Lower leg skin (tissue), 4 donors: ENCODE measurements at regions not wholly inside any gene's neighbourhood (a gene's known extent, or its start where the extent isn't known, plus 50 kb on each side); places are given as distances from the start of the nearest gene placed in this dataset.

Experiments used
- DNase-seq, 2 donors: peaks; one replicate each; pipeline ENCODE4 v3.0.0-alpha.2; 2019; ENCODE audit warnings: low spot score in 2 of 2
- H3K4me3 ChIP-seq: fragments of 200-600 bp; sonication (generic); 2 replicates; pipeline ENCODE4 v1.5.1; 2017; ENCODE audit warnings: mild to moderate bottlenecking, low read depth; ENCODE audit not compliant: poor library complexity, severe bottlenecking
- CTCF ChIP-seq, 3 donors: fragments of 450-650 bp; IDR thresholded peaks; one replicate each; pipeline ENCODE4 v1.5.1; 2016; ENCODE audit warnings: antibody characterized with exemption in 3 of 3, mild to moderate bottlenecking in 3 of 3, moderate library complexity in 2 of 3
- POLR2A ChIP-seq, 2 donors: fragments of 450-650 bp; IDR thresholded peaks; one replicate each; pipeline ENCODE4 v1.6.1; 2016 to 2017; ENCODE audit warnings: antibody characterized with exemption in 2 of 2, mild to moderate bottlenecking in 1 of 2, moderate library complexity in 1 of 2
- WGBS, 2 donors: methylation state at CpG; one replicate each; pipeline ENCODE4 v1.1.5; 2018; 5-methylcytosine and 5-hydroxymethylcytosine counted together
- intact Hi-C: fragments of 100-400 bp; cut with DNase I; formaldehyde crosslinking; loops from one replicate; pipeline ENCODE4 v1.15.0; 2023; ENCODE audit warnings: low total_unique reads

- intact Hi-C loops, result no loop called here
- no peak overlapping the region for H3K4me3 ChIP-seq
- TF ChIP-seq POLR2A (IDR thresholded peaks at IDR 0.05), result no peak
- TF ChIP-seq CTCF (IDR thresholded peaks at IDR 0.05), result no peak
- no peak for DNase-seq
- 66 to 70% methylated on average over 1 of the region's 1 CpG for WGBS, 2 donors
Measured at GRCh38 chr18:1498216-1498615, 593.5 kb downstream of the ADCYAP1 start.

GRCh38 chr18:1499265-1499664 lies 594.6 kb downstream of the ADCYAP1 start:
- H3K4me3 ChIP-seq, result no peak overlapping the region
- intact Hi-C loops, result no loop called here
- no peak for DNase-seq
- no peak for TF ChIP-seq POLR2A (IDR thresholded peaks at IDR 0.05)
- no peak for TF ChIP-seq CTCF (IDR thresholded peaks at IDR 0.05)

- DNase-seq, result no peak
- intact Hi-C loops, result no loop called here
- TF ChIP-seq POLR2A (IDR thresholded peaks at IDR 0.05) (no peak), CTCF (IDR thresholded peaks at IDR 0.05) (no peak)
- H3K4me3 ChIP-seq, result no peak overlapping the region
- 89 to 94% methylated on average over 4 of the region's 4 CpGs for WGBS, 2 donors
Measured at GRCh38 chr18:1503847-1504246, 599.2 kb downstream of the ADCYAP1 start.

GRCh38 chr18:1505856-1506255 lies 601.2 kb downstream of the ADCYAP1 start:
- H3K4me3 ChIP-seq, result no peak overlapping the region
- WGBS, 2 donors, result 55 to 58% methylated on average over 1 of the region's 1 CpG
- intact Hi-C loops, result no loop called here
- DNase-seq, result no peak
- TF ChIP-seq POLR2A (IDR thresholded peaks at IDR 0.05), result no peak
- no peak for TF ChIP-seq CTCF (IDR thresholded peaks at IDR 0.05)

GRCh38 chr18:1510542-1511179 lies 606.0 kb downstream of the ADCYAP1 start:
- DNase-seq, result no peak
- TF ChIP-seq CTCF (IDR thresholded peaks at IDR 0.05) (no peak), POLR2A (IDR thresholded peaks at IDR 0.05) (no peak)
- 87 to 90% methylated on average over 4 of the region's 4 CpGs for WGBS, 2 donors
- intact Hi-C loops, result no loop called here
- H3K4me3 ChIP-seq, result no peak overlapping the region
